ENCODE measurements at regions not wholly inside any gene's neighbourhood (a gene's known extent, or its start where the extent isn't known, plus 50 kb on each side); places are given as distances from the start of the nearest gene placed in this dataset.

DNA sequence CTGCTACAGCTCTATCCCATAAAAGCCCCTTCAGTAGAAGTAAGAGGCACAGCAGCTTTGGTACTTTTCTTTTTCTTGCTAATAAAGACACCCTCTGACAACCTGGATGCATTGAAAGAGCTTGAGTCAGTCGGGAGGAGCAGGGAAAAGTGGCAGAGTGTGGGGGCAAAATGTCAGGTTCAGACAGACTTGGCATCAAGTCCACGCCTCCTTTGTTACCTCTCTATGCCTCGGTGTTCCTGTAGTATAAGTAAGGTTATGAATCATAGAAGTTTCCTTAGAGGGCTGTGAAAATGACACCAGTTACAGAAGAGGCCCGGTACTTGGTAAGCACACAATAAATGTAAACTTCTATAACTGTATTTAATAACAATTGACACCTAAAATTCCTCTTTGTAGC is 133.9 kb downstream of the ESM1 start:
- DNase-seq, result no peak
- Histone ChIP-seq H3K27ac (no peak overlapping the region), H3K4me3 (no peak overlapping the region), H3K4me1 (no peaks in the 10 kb centered on the region), H3K9me3 (no peaks in the 10 kb centered on the region), H3K27me3 (no peaks in the 10 kb centered on the region), H3K36me3 (no peaks in the 10 kb centered on the region)
- TF ChIP-seq, protein P1, sequence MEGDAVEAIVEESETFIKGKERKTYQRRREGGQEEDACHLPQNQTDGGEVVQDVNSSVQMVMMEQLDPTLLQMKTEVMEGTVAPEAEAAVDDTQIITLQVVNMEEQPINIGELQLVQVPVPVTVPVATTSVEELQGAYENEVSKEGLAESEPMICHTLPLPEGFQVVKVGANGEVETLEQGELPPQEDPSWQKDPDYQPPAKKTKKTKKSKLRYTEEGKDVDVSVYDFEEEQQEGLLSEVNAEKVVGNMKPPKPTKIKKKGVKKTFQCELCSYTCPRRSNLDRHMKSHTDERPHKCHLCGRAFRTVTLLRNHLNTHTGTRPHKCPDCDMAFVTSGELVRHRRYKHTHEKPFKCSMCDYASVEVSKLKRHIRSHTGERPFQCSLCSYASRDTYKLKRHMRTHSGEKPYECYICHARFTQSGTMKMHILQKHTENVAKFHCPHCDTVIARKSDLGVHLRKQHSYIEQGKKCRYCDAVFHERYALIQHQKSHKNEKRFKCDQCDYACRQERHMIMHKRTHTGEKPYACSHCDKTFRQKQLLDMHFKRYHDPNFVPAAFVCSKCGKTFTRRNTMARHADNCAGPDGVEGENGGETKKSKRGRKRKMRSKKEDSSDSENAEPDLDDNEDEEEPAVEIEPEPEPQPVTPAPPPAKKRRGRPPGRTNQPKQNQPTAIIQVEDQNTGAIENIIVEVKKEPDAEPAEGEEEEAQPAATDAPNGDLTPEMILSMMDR (IDR thresholded peaks at IDR 0.05), result no peak
- intact Hi-C loops (cut with DNase I; ENCODE audit: low total_unique reads), result no loop called here

DNA sequence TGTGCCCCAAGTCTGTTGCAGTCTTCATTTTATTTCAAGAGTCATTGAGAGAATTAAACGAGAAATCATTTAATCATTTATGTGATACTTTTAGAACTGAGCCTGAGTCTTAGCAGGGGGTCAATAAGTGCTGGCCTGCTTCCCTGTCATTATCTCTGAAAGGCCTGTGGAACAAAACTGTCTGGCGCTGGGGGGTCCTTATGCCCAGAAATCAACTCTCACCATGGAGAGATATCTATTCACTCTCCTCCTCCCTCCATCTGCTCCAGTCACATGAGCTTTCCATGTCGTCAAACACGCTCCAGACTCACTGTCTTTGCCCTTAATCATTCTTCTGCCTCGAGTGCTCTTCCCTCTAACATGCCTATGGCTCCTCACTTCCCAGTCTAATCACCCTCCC is 136.8 kb downstream of the ESM1 start:
- intact Hi-C loops (cut with DNase I; ENCODE audit: low total_unique reads), result no loop called here

DNA sequence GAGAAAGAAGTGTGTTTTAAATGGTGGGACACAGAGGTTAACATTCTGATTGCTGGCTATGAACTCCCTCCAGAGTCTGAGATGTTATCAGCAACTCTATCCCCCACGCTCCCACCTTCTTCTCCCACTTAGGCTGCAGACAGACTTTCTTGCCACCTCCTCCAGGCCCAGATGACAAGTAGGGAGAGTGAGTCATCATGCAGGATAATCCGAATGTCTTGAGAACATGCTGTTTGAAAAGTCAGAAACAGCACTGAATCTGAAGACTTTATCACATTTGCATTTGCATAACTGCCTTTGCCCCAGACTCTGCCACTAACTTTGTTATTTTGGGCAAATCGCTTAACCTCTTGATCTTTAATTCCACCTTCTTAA is 139.8 kb downstream of the ESM1 start:
- no peaks in the 10 kb centered on the region for H3K36me3 ChIP-seq
- DNase-seq, result no peak
- no peak overlapping the region for H3K4me3 ChIP-seq
- H3K27me3 ChIP-seq, result no peaks in the 10 kb centered on the region
- H3K4me1 ChIP-seq, result peaks cover 0 to 17% (median 10%) of the 10 kb centered on the region in 4 donors
- H3K9me3 ChIP-seq, result no peaks in the 10 kb centered on the region
- peak overlapping the region; percentile 67 to 75 for H3K27ac ChIP-seq
- TF ChIP-seq, protein P1 (IDR thresholded peaks at IDR 0.05), result no peak
- intact Hi-C loops (cut with DNase I; ENCODE audit: low total_unique reads), result loop anchor here (1.0 kb wide), 1 partner anchor 326 kb away; no protein-coding TSS in a partner anchor

More for the DNA sequence above, 136.8 kb downstream of the ESM1 start:
- Histone ChIP-seq H3K36me3 (no peaks in the 10 kb centered on the region), H3K4me1 (peaks cover 0 to 17% (median 10%) of the 10 kb centered on the region in 4 donors), H3K27ac (no peak overlapping the region), H3K27me3 (no peaks in the 10 kb centered on the region), H3K4me3 (no peak overlapping the region), H3K9me3 (no peaks in the 10 kb centered on the region)
- TF ChIP-seq, protein P1 (IDR thresholded peaks at IDR 0.05), result no peak
- DNase-seq, result no peak

- H3K27ac ChIP-seq, result peak overlapping the region; percentile 67 to 75
- TF ChIP-seq, protein P1 (IDR thresholded peaks at IDR 0.05), result peak; percentile 61 to 75
- H3K27me3 ChIP-seq, result no peaks in the 10 kb centered on the region
Measured at GRCh38 chr5:54844905-54845566, 140.4 kb downstream of the ESM1 start.

GRCh38 chr5:54844266-54844665 is 141.1 kb downstream of the ESM1 start:
- no peaks in the 10 kb centered on the region for H3K36me3 ChIP-seq
- peak overlapping the region; percentile 67 to 75 for H3K27ac ChIP-seq
- no peak overlapping the region for H3K4me3 ChIP-seq
- peaks cover 0 to 17% (median 10%) of the 10 kb centered on the region in 4 donors for H3K4me1 ChIP-seq
- DNase-seq, result no peak
- H3K27me3 ChIP-seq, result no peaks in the 10 kb centered on the region
- TF ChIP-seq, protein P1 (IDR thresholded peaks at IDR 0.05), result no peak
- H3K9me3 ChIP-seq, result no peaks in the 10 kb centered on the region
- intact Hi-C loops (cut with DNase I; ENCODE audit: low total_unique reads), result no loop called here

More at GRCh38 chr5:54844905-54845566, 140.4 kb downstream of the ESM1 start:
- H3K4me3 ChIP-seq, result peak overlapping the region; percentile 25 to 34
- H3K9me3 ChIP-seq, result no peaks in the 10 kb centered on the region
- DNase-seq, result no peak
- peaks cover 0 to 17% (median 10%) of the 10 kb centered on the region in 4 donors for H3K4me1 ChIP-seq
- H3K36me3 ChIP-seq, result no peaks in the 10 kb centered on the region
- intact Hi-C loops (cut with DNase I; ENCODE audit: low total_unique reads), result loop anchor here (1.0 kb wide), 1 partner anchor 326 kb away; no protein-coding TSS in a partner anchor
